CD4-positive, alpha-beta T cell treated with Interferon gamma for 1 hour (primary cell): ENCODE measurements at regions not wholly inside any gene's neighbourhood (a gene's known extent, or its start where the extent isn't known, plus 50 kb on each side); places are given as distances from the start of the nearest gene placed in this dataset.

ENCODE experiments used
- DNase-seq: peaks from one replicate; pipeline ENCODE4 v3.0.0-alpha.2; 2020

DNA sequence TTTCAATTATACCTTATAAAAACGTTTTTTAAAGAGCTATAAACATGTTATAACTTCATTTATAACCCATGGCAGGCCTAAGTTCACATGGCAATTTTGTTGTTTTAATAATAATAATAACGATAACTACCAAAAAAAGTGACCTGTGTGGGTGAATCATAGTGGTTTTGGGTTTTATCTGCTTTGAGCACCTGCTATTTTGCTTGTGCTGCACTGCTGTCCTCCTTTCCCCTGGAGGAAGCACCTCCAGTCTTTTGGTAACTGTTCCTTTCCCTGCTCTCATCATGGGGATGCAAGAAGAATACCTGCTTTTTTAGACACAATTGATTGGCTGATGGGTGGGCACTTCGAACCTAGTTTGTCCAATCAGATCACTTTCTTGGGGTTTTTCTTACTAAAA lies 388.0 kb upstream of the TBL1XR1 start:
- no peak for DNase-seq

DNA sequence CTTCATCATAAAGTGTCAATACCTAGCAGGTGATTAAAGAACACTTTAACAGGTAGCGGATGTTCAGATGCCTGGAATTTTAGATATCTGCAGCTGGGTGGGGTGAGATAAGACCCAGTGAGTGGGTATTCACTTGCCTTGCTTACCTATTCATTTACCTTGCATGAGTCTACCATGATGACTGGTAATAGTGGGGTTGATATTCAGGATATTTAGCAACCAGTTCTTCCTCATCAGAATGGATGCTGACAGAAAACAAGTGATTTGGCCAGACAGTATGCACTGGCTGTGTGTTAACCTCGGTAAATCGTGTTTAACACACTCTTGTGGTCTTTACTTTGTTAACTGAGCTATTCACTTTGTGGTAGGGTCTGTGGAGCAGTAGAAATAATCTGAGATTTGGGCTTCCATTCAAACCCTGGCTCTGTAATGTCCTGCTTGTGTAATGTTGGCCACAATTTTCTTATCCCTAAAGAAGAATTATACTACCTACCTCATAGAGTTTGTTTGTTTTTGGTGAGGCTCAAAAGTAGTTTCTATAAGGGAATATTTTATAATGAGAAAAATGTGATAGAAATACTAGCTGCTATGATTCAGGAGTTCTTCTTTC lies 391.9 kb upstream of the TBL1XR1 start:
- no peak for DNase-seq

DNA sequence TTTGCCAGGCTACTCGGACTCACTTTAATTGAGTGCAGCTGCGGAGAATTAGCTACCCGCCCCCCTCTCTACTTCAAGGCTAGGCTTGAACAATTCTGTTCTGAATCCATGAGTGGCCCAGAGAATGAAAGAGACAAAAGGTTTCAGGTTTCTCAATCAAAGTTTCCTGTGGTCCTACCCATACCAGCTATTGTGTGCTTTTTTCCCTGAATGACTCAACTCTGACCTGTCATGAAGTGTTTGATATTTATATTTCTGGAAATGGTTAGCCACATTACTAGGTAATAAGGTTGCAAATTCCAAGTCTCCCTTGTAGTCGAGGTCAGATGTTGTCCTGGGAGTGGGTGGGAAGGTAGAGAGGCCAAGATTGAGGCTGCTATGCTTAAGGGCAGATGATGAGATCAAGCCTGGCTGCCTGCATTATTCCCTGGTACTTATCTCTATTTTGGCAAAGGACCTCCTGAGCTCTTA lies 392.7 kb upstream of the TBL1XR1 start:
- DNase-seq: no peak

DNA sequence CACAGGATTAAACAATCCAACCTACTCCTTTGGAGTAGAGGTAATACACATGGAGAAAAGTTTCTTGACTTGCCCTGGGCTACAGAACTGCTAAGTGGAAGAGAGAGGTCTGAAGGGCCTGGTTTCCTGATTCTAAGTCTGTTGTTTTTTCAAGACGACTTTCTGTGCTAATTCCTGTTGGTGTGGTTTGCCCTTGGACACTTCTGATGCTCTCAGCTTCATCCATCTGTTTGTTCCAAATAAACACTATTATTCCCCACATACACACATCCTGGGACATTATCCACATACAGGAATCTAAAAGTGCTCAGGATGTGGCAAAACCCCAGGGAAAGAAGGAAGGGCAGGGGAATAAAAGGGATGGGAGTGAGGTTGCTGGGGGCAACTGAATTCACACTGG lies 393.5 kb upstream of the TBL1XR1 start:
- DNase-seq: no peak

DNA sequence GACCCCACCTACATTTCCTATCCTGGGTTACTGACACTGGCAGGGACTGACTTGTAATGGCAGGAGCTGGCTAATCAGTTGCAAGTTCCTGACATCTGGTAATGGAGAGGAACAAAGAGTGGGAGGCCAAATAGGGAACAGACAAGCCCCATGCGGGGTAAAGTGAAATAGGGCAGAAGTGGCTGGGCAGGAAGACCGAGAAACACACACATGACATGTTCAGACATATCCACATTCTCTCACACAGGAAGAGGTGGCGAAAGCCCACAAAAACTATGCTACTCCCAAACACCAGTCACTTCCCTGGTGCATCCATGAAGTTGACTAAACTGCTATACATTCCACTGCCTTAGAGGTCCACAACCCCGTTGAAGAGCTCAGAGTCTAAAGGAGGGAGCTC lies 394.1 kb upstream of the TBL1XR1 start:
- peak; percentile 13 for DNase-seq

DNA sequence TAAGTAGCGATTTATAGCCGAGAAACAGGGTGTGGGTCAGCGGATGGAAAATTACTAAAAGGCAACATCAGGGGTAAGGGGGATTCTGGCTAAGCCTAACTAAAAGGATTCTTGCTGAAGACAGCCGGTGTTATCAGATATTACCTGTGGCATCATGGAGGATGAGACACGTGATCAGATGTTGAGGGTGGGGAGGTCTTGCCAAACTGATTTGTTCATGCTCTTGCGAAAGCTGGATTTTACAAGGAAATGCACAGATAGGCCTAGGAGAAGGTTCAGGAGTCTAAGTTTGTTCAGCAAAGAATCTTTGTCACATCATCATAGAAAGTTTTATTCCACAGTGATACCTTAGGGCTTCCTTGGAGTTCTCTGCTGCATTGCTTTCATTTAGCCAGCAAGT lies 396.8 kb upstream of the TBL1XR1 start:
- no peak for DNase-seq

DNA sequence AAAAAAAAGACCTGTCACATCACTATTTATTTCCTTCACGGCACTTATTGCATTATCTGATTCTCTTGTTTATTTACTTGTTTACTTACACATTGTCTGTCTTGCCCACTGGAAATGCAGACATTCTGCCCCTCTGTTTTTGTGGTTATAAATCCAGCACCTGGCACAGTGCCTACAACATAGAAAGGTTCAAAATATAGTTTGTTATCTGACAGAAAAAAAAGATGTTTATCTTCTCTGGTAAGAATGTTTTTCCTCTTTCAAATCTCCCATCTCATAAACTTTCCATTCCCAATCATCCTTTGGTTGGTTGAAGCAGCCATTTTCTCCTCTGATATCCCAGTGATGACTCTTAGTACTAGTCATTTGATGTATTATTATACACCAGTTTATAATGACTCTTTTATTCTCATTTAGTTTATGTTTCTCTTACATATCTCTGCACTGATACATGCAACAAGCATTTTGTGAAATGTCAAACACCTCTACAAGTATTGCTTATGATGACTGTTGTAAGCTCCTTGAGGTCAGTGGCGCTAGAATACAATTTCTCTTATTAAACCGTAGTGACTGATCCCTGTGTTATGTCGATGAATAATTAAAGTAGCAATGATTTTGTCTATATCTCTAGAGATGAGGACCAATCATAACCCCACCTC lies 398.4 kb upstream of the TBL1XR1 start:
- no peak for DNase-seq

DNA sequence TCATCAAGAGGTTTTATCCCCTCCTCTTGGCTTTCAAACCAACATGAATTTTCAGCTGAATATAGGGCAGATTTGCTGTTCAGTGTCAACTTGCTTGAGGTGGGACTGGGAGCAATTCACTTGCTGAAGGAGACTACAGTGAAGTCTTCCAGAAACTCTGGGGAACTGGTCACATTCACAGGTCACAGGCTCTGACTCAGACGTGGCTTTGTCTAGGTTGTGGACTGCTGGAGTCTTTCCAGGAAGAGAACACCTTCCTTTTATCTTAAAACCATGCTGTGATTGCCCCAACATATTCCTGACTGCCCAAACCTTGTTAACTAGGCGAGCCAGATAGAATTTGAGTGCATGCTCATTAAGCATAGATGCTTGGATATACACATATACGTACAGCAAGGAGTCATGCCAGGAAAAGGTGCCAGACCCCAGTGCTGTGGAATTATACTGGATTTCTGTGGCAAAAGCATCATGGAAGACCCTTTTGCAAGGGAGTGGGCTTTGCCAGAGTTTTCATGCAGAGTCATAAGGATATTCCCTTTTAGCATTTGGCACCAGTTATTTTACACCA lies 399.1 kb upstream of the TBL1XR1 start:
- no peak for DNase-seq

DNA sequence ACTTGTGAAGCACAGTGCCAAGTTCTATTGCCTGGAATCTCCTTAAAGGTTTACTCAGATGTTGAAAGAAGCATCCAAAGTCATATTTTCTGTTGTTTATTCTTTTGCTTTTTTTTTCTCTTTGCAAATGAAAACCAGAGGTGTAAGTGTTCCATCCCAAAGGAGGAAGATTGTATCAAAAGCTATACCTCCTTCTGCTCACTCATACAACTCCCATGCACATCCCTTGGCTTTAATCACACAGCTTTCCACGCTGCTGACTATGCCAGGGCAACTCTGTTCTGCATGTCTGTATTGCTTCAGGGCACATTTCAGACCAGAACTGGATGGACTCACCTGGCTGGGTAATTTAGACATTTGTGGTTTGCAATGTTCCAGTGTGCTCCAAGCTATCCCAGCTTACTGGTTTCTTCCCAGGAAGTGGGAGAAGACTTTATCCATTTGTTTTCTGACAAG lies 399.6 kb upstream of the TBL1XR1 start:
- DNase-seq: no peak

DNA sequence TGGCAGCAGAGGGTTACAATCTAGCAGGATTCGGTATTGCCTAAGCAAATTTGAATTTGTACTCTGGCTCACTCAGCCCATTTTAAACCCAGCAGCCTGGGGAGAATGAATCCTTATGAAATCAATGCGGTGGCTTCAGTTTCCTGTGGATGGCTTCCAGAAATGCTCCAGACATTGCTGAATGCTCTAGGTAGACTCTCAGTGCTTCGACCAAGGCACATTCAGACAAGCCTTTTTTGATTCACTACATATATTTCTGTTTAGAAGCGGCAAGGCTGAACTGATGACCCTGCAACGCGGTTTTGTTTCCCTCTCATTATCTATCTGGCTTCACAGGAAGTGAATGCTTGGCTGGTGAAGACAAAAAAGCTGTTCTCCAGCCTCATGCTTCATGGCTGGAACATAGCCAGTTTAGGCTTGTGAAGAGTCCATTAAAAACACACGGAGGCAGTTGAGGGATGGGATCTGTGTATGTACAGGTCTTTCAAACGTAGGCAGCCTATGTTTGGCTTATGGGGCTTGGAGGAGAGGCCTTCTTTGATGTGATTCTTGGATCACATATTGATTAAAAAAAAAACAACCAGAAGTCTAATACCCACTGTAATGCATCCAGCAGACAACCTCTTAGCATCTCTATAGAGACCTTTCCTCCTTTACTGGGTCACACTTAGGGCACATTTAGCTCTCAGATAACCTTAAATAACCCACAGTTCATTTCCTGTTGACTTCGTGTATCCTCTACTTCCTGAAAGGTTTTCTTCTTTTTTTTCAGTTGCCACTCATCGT lies 400.2 kb upstream of the TBL1XR1 start:
- peak; percentile 4 for DNase-seq

DNA sequence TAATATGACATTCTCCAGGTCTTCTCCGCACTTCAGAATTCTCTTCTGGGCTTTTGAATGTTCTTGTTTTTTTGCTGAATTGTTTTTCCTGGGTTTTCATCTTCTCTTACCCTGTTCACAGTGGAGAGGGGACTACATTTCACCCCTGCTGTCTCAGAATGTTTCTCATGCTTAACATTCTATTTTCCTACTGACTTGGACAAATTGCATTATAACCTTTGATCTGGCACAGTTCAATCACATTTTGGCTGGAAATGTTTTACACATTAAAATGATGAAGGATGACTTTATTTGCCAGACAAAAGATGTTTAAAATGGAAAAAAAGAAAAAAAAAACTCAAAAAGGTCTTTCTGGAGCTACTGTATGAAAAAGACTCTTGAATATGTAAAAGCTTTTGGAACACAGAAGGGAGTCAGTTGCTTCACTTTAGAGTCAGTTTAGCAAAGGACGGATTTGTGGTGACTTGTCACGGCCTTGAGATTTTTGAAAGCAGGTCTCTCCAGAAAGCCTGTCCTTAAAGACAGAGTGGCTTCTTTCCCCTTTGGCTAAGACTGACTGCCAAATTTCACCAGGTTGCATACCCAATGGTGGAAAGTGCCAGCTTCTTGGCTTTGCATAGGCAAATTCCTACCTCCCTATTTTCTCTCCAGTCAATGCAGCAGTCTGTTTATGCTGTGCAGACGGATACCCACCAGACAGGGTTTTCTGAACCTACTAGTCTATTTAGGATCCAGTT lies 401.0 kb upstream of the TBL1XR1 start:
- DNase-seq: no peak

DNA sequence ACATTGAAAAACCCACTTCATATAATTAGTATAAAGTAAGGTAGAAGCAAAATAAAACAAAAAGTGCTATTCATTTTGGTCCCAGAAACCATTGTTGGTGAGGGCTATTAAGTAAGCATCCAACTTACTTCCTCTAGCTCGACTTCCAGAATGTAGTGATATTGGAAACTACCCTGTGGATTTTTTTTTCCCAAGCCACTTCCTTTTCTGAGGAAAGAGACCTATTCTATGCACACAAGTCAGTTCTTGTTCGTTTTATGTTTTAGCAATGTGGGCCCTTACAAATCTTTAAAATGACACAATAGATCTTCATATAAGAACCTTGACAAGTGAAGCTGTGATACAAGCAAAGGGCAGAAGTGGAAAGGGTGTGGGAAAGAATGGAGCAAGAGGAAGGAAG lies 402.0 kb upstream of the TBL1XR1 start:
- no peak for DNase-seq

DNA sequence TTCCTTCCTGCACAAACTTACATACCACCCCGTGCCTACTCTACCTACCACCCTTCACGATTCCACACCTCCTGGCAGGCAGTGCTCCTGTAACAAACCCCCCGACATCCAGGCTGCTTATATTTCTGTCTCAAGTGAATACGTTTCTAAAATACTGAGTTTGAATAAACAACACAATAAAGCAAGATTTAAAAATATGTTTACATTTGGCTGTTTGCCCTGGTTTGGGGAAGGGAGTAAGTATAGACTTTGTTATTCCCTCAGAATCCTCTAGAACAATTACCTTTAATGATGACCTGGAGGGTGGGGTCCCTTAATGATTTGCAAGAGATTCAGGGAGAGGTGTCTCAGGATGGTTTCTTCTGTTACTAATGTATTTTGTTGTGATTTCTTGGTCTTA lies 402.6 kb upstream of the TBL1XR1 start:
- DNase-seq: no peak

DNA sequence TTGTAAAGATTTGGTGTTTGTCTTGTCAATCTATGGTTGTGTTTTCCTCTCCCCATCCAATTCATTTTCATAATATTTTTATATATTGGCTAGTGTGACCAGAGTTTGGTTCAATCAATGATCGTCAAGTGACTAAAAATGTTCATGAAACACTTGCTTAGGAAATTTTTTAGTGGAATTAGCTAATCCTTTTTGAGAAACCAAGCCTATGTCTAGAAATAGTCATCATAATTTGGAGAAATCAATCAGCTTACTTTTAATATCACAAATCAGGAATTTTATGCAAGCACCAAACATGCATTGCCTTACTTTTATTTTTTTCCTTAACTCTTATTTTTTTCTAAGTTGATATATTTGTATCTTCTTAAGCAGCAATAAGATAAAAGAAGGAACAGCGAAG lies 403.1 kb upstream of the TBL1XR1 start:
- DNase-seq: no peak

DNA sequence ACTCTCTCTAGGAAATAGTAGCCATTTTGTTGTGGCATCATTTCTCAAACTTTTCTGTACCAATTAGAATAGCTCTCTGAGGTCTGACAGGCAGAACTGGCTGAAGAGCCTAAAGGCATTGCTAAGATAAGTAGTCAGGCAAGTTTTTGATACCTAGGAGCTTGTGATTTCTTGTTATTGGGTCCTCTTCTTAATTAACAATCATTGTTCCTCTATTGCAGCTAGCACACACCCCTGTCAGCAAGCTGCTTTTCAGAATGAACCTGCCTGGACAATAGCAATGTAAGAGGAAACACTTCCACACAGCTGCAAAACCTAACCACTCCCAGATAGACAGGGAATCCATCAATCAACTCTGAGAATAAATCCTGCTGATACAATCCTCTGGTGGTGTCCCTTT lies 403.9 kb upstream of the TBL1XR1 start:
- DNase-seq: no peak

DNA sequence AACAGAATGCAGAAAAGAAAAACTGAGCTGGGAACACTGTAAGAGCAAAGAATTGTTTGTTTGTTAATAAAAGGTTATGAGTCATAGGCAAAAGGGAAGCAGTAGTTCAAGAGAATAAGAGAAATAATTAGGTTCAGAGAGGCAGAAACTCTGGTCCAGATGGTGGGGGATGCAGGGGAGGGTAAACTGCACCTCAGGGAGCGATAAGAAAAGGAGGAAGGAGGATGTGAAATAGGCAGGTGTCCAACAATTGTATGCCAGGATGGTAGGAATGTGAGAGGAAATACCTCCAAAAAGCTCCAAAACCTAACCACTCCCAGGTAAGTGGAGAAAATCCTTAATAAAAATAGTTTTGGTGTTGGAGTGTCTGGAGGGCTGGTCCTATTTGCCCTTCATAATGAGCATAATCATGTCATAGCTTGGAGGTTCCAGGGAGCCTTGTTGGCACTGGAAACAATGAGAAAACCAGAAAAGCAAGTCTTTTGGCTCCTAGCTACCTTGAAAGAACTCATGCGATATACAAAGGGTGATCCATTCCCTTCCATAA lies 405.4 kb upstream of the TBL1XR1 start:
- DNase-seq: no peak

DNA sequence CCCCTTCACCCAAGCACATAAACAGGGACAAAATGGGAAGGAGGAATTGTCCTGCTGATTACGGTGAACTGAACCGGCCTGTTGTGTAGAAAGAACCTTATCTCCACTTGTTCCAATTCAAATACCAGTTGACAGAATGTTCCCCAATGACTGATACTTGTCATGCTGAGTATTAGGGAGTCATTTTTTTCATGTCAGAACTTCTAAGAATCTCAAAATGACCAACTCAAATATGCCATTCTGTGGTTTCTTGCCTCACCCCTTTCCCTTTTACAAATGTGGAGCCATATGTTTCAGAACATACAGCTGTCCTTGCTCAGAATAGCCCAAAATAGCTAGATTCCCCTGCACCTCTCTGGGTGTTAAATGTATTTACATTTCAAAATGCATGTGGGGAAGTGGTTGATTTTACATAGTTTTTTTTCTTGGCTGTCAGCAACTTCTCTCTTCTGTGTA lies 405.9 kb upstream of the TBL1XR1 start:
- no peak for DNase-seq

DNA sequence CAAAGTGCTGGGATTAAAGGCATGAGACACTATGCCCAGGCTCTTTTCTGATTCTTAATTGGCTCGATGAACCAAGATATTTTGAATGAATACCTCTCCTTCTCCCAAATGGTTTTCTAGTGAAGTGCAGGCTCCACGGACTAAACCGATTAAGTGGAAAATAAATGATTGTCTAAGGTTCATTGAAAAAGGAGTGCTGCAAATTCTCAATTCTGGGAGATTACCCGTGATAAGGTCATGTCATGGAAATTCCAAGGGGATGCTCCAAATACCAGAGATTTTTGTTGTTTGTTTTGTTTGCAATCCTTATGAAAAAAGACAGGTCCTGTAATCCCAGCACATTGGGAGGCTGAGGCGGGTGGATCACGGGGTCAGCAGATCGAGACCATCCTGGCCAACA lies 406.9 kb upstream of the TBL1XR1 start:
- no peak for DNase-seq

DNA sequence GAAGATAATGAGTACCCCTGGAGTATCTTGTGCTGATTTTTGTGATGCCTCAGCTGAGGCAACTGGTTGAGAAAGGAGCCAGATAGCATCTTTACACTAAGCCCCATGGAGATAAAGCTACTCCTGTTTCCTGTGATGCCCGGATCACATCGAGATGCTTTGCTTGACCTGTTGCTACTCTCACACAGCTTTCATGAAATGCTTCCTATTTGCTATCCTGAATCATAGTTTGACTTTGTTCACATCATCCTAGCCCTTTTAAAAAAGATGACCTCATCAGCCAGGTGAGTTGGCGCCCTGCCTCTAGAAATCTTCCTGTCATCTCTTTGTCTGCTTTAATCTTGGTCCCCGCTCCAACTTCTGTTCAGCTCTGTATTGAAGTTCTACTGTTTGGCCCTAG lies 409.6 kb upstream of the TBL1XR1 start:
- DNase-seq: no peak

DNA sequence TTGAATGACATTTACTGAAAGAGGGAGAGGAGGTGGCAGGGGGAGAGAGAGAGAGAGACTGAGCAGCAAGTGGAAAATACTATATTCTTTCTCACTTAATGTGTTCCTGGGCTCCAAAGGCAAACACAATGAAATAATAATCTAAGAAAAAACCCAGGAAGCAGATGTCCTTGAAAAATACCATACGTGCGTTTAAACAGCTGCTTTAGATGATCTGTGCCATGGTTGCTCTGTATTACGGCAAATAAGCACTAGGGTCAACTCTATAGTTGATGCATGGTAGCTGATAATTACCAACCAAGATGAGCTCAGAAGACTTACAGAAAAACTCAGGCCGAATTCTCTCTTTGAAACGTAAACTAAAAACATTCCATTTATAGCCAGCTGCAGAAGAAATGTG lies 410.3 kb upstream of the TBL1XR1 start:
- no peak for DNase-seq

DNA sequence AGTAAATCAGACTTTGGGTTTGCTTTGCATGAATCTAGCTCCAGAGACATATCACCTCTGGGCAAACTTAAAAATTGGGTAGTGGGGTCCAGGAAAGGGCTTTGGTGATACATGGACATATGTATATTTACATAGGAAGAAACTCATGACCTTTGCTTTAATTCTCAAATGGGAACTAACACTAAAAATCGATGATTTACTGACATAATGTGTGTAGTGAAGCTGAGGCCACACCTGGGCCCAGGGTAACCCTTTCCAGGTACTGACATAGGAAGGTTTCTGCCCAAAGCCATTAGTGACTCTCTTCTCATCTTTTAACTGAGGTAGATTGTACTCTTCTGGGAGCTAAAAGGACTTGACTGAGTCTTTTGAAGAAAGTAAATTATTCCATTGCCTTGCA lies 411.2 kb upstream of the TBL1XR1 start:
- DNase-seq: no peak

DNA sequence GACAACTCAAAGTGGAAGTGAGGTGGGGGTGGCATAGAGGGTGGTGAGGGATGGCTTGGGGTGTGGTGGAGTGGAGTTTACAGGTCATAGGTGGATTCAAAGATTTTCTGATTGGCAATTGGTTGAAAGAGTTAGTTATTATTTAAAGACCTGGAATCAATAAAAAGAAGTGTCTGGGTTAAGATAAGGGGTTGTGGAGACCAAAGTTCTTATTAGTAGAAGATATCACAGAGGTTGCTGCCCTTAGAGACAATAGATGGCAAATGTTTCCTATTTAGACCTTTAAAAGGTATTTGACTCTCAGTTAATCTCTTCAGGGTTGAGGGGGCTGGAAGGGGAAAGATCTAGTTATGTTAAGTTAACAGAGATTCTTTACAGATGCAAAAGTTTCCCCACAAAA lies 412.3 kb upstream of the TBL1XR1 start:
- no peak for DNase-seq

DNA sequence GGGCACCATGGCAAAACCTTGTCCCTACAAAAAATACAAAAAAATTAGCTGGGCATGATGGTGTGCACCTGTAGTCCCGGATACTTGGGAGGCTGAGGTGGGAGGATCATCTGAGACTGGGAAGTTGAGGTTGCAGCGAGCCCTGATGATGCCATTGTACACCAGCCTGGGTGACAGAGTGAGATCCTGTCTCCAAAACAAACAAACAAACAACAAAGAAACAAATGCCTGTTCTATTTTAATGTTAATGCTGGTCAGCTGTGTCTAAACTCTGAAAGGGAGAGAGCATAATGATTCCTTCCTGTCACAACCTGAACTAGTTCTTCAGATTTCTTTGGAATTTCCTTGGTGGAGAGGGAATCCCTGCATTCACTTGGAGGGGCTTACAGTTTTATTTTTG lies 413.0 kb upstream of the TBL1XR1 start:
- DNase-seq: no peak
